H1 (cell line): ENCODE measurements at regions not wholly inside any gene's neighbourhood (a gene's known extent, or its start where the extent isn't known, plus 50 kb on each side); places are given as distances from the start of the nearest gene placed in this dataset.

ENCODE experiments used
- CTCF ChIA-PET: fragments of 300-600 bp; sonication (Branson Sonifier 250); formaldehyde crosslinking; loops from one replicate; lab custom pipeline; 2021; ENCODE audit not compliant: partially characterized antibody; lab: Charles Lee
- POLR2A ChIA-PET: fragments of 300-600 bp; sonication (Branson Sonifier 250); formaldehyde crosslinking; loops from one replicate; lab custom pipeline; 2021; ENCODE audit warnings: inconsistent platforms; ENCODE audit not compliant: partially characterized antibody; lab: Charles Lee
- DNase-seq, 2 experiments: peaks; one replicate each; pipeline versions ENCODE4 v3.0.0 to v3.0.0-alpha.2; 2010 to 2022; ENCODE audit warnings: low spot score in 2 of 2, low read depth in 1 of 2, mixed read lengths in 1 of 2
- FAIRE-seq: peaks from 2 replicates; lab custom pipeline; 2011; peaks lifted over from hg19 to GRCh38; lab: Jason Lieb, UNC
- H2AFZ ChIP-seq: 2 replicates; pipeline ENCODE4 v1.8.1; 2012; ENCODE audit warnings: low read length, inconsistent platforms
- H2AK5ac ChIP-seq: 2 replicates; pipeline ENCODE4 v1.6.1; 2013; ENCODE audit warnings: low read depth, low read length
- H2BK120ac ChIP-seq: replicated peaks from 2 replicates; pipeline ENCODE3; 2013; ENCODE audit warnings: low read depth, low read length, inconsistent platforms
- H2BK12ac ChIP-seq: 2 replicates; pipeline ENCODE4 v1.6.1; 2013; ENCODE audit warnings: low read depth, low read length
- H2BK15ac ChIP-seq: 2 replicates; pipeline ENCODE4 v1.6.1; 2013; ENCODE audit warnings: low read length
- H2BK20ac ChIP-seq: 2 replicates; pipeline ENCODE4 v1.6.1; 2013; ENCODE audit warnings: low read length
- H2BK5ac ChIP-seq: 2 replicates; pipeline ENCODE4 v1.6.1; 2013; ENCODE audit warnings: low read depth, low read length
- H3K14ac ChIP-seq: 2 replicates; pipeline ENCODE4 v1.6.1; 2013; ENCODE audit warnings: inconsistent platforms; ENCODE audit not compliant: insufficient read length
- H3K18ac ChIP-seq: 2 replicates; pipeline ENCODE4 v1.6.1; 2013; ENCODE audit warnings: low read length; ENCODE audit errors: extremely low read depth
- H3K23ac ChIP-seq: 2 replicates; pipeline ENCODE4 v1.6.1; 2013; ENCODE audit warnings: inconsistent platforms; ENCODE audit not compliant: insufficient read length
- H3K23me2 ChIP-seq: 2 replicates; pipeline ENCODE4 v1.6.1; 2013; ENCODE audit warnings: low read depth, low read length
- H3K27ac ChIP-seq: 2 replicates; pipeline ENCODE4 v1.6.1; 2011; ENCODE audit warnings: low read depth, low read length, inconsistent platforms
- H3K27me3 ChIP-seq, 4 experiments: replicated peaks in 1 of 4; 1 replicate in 1 of 4; 2 replicates in 3 of 4; pipeline versions ENCODE4 v1.6.1 to v1.8.1; 2011 to 2013; ENCODE audit warnings: low read length in 3 of 4, mild to moderate bottlenecking in 3 of 4, inconsistent platforms in 2 of 4, mixed read lengths in 2 of 4, moderate library complexity in 1 of 4; ENCODE audit not compliant: control insufficient read depth in 3 of 4, insufficient read depth in 3 of 4; ENCODE audit errors: extremely low read depth in 1 of 4
- H3K36me3 ChIP-seq, 4 experiments: 2 replicates each; pipeline versions ENCODE4 v1.6.1 to v1.8.1; 2011 to 2013; ENCODE audit warnings: mild to moderate bottlenecking in 4 of 4, low read length in 3 of 4, moderate library complexity in 2 of 4, control low read depth in 1 of 4, inconsistent platforms in 1 of 4; ENCODE audit not compliant: insufficient read depth in 4 of 4, control insufficient read depth in 2 of 4
- H3K4ac ChIP-seq: replicated peaks from 2 replicates; pipeline ENCODE3; 2013; ENCODE audit warnings: low read length, low read depth, mixed read lengths, inconsistent platforms; ENCODE audit not compliant: insufficient read length
- H3K4me1 ChIP-seq, 4 experiments: replicated peaks in 1 of 4; 1 replicate in 1 of 4; 2 replicates in 3 of 4; pipeline versions ENCODE4 v1.6.1 to v1.8.1; 2011 to 2013; ENCODE audit warnings: low read length in 3 of 4, inconsistent platforms in 2 of 4, mixed read lengths in 1 of 4; ENCODE audit not compliant: insufficient read depth in 4 of 4, control insufficient read depth in 3 of 4
- H3K4me2 ChIP-seq, 2 experiments: 2 replicates each; pipeline versions ENCODE4 v1.6.1 to v1.8.1; 2011 to 2013; ENCODE audit warnings: low read depth in 2 of 2, low read length in 2 of 2, control low read depth in 1 of 2, inconsistent platforms in 1 of 2, mild to moderate bottlenecking in 1 of 2; ENCODE audit not compliant: insufficient read depth in 1 of 2
- H3K4me3 ChIP-seq, 4 experiments: fragments of 200-600, 300-600 bp in 1 of 4; sonication (generic), shearing (Covaris generic), sonication (Bioruptor Twin) in 1 of 4; 2 replicates each; pipeline versions ENCODE4 v1.5.1 to v1.8.1; 2011 to 2016; ENCODE audit warnings: low read length in 4 of 4, low read depth in 3 of 4, control low read depth in 2 of 4, inconsistent platforms in 2 of 4, mild to moderate bottlenecking in 2 of 4, mixed read lengths in 1 of 4, moderate library complexity in 1 of 4; ENCODE audit not compliant: insufficient read depth in 2 of 4; ENCODE audit errors: extremely low read depth in 1 of 4
- H3K56ac ChIP-seq: replicated peaks from 2 replicates; pipeline ENCODE3; 2013; ENCODE audit warnings: low read depth, mild to moderate bottlenecking, mixed read lengths, low read length, inconsistent platforms; ENCODE audit not compliant: insufficient read length
- H3K79me1 ChIP-seq: 2 replicates; pipeline ENCODE4 v1.6.1; 2013; ENCODE audit warnings: low read depth, low read length, control low read depth
- H3K79me2 ChIP-seq, 2 experiments: 2 replicates each; pipeline versions ENCODE4 v1.6.1 to v1.8.1; 2012 to 2013; ENCODE audit warnings: low read length in 2 of 2, mild to moderate bottlenecking in 2 of 2, inconsistent platforms in 1 of 2; ENCODE audit not compliant: insufficient read depth in 2 of 2, control insufficient read depth in 1 of 2
- H3K9ac ChIP-seq, 4 experiments: replicated peaks in 1 of 4; 1 replicate in 1 of 4; 2 replicates in 3 of 4; pipeline versions ENCODE4 v1.6.1 to v1.8.1; 2011 to 2013; ENCODE audit warnings: low read depth in 3 of 4, low read length in 3 of 4, control low read depth in 2 of 4, mild to moderate bottlenecking in 2 of 4, moderate library complexity in 2 of 4, inconsistent platforms in 1 of 4; ENCODE audit errors: extremely low read depth in 1 of 4
- H3K9me3 ChIP-seq, 2 experiments: 2 replicates each; pipeline versions ENCODE4 v1.6.1 to v1.8.1; 2012 to 2013; ENCODE audit warnings: mild to moderate bottlenecking in 2 of 2, moderate library complexity in 2 of 2, control low read depth in 1 of 2, inconsistent platforms in 1 of 2, low read depth in 1 of 2, low read length in 1 of 2, mixed read lengths in 1 of 2; ENCODE audit not compliant: insufficient read depth in 2 of 2
- H4K20me1 ChIP-seq, 2 experiments: replicated peaks in 1 of 2; 2 replicates each; pipeline versions ENCODE3 to v1.8.1; 2011 to 2013; ENCODE audit warnings: inconsistent platforms in 2 of 2, low read length in 2 of 2, mild to moderate bottlenecking in 1 of 2; ENCODE audit not compliant: insufficient read depth in 2 of 2, control insufficient read depth in 1 of 2
- H4K5ac ChIP-seq: 2 replicates; pipeline ENCODE4 v1.6.1; 2013; ENCODE audit warnings: low read length, low read depth, mixed read lengths, inconsistent platforms; ENCODE audit not compliant: insufficient read length
- H4K8ac ChIP-seq: 2 replicates; pipeline ENCODE4 v1.8.0; 2013; ENCODE audit warnings: mild to moderate bottlenecking, moderate library complexity, low read length, inconsistent platforms; ENCODE audit not compliant: insufficient read depth; ENCODE audit errors: extremely low read depth
- H4K91ac ChIP-seq: replicated peaks from 2 replicates; pipeline ENCODE3; 2013; ENCODE audit warnings: low read length, mixed read lengths, inconsistent platforms; ENCODE audit not compliant: insufficient read length
- BACH1 ChIP-seq: IDR thresholded peaks from 2 replicates; pipeline ENCODE4 v1.6.1; 2012; ENCODE audit warnings: low read length, improper control_type of control experiment
- BRCA1 ChIP-seq: IDR thresholded peaks from 2 replicates; pipeline ENCODE4 v1.6.1; 2012; ENCODE audit warnings: low read depth, low read length, improper control_type of control experiment
- CHD1 ChIP-seq: IDR thresholded peaks from 2 replicates; pipeline ENCODE4 v1.6.1; 2012; ENCODE audit warnings: low read depth, low read length, improper control_type of control experiment
- CREB1 ChIP-seq: IDR thresholded peaks from 2 replicates; pipeline ENCODE4 v1.6.1; 2012; ENCODE audit warnings: inconsistent platforms
- CTCF ChIP-seq, 3 experiments: IDR thresholded peaks; 1 replicate in 2 of 3; 2 replicates in 1 of 3; pipeline versions ENCODE4 v1.5.1 to v1.6.1; 2011; ENCODE audit warnings: low read length in 3 of 3, mild to moderate bottlenecking in 3 of 3, inconsistent platforms in 2 of 3, low read depth in 1 of 3, moderate library complexity in 1 of 3; ENCODE audit not compliant: insufficient read depth in 1 of 3; ENCODE audit errors: control extremely low read depth in 1 of 3
- JUND ChIP-seq: IDR thresholded peaks from 2 replicates; pipeline ENCODE4 v1.6.1; 2011; ENCODE audit warnings: mild to moderate bottlenecking, improper control_type of control experiment, low read length
- MAFK ChIP-seq: IDR thresholded peaks from 2 replicates; pipeline ENCODE4 v1.6.1; 2012; ENCODE audit warnings: low read depth, mild to moderate bottlenecking, improper control_type of control experiment, low read length
- NANOG ChIP-seq: IDR thresholded peaks from 2 replicates; pipeline ENCODE4 v1.6.1; 2011; ENCODE audit warnings: low read length, low read depth, mild to moderate bottlenecking, inconsistent platforms; ENCODE audit not compliant: insufficient read depth, poor library complexity, severe bottlenecking
- NRF1 ChIP-seq: IDR thresholded peaks from 2 replicates; pipeline ENCODE4 v1.6.1; 2011; ENCODE audit warnings: mild to moderate bottlenecking, low read depth, low read length, improper control_type of control experiment
- SP2 ChIP-seq: IDR thresholded peaks from 2 replicates; pipeline ENCODE4 v1.6.1; 2012; ENCODE audit warnings: mild to moderate bottlenecking, low read length, inconsistent platforms
- SP4 ChIP-seq: IDR thresholded peaks from 2 replicates; pipeline ENCODE4 v1.6.1; 2012; ENCODE audit warnings: low read length, inconsistent platforms
- TEAD4 ChIP-seq: IDR thresholded peaks from 2 replicates; pipeline ENCODE4 v1.6.1; 2012; ENCODE audit warnings: low read depth, low read length, inconsistent platforms, mixed read lengths
- WGBS, 2 experiments: shearing (Covaris generic) in 1 of 2; methylation state at CpG; one replicate each; pipeline versions ENCODE4 v1.1.6 to v1.1.7; 2013 to 2015; ENCODE audit warnings: low lambda C conversion rate in 2 of 2, mixed read lengths in 2 of 2, inconsistent platforms in 1 of 2, low coverage in 1 of 2, missing lambda C conversion rate in 1 of 2; ENCODE audit not compliant: insufficient replicate concordance in 2 of 2, insufficient coverage in 1 of 2, insufficient read length in 1 of 2; ENCODE audit errors: extremely low coverage in 1 of 2, missing lambda C conversion rate in 1 of 2; 5-methylcytosine and 5-hydroxymethylcytosine counted together

GRCh38 chr14:39665075-39665475, 232.8 kb upstream of the FBXO33 start:
- Histone ChIP-seq H3K4me1 (no peaks in the 10 kb centered on the region), H3K9me3 (no peaks in the 10 kb centered on the region), H3K9ac (no peak overlapping the region), H3K56ac (no peak overlapping the region), H2BK15ac (no peak overlapping the region), H3K4ac (no peak overlapping the region), H2AFZ (no peak overlapping the region), H2AK5ac (no peak overlapping the region), H3K4me3 (no peak overlapping the region), H4K20me1 (no peaks in the 10 kb centered on the region), H3K23me2 (no peaks in the 10 kb centered on the region), H3K23ac (no peak overlapping the region), H3K14ac (no peak overlapping the region), H3K36me3 (no peaks in the 10 kb centered on the region), H3K18ac (no peak overlapping the region), H4K5ac (no peak overlapping the region), H3K79me1 (no peaks in the 10 kb centered on the region), H4K8ac (no peak overlapping the region), H2BK120ac (no peak overlapping the region), H3K79me2 (no peaks in the 10 kb centered on the region), H2BK12ac (no peak overlapping the region), H2BK5ac (no peak overlapping the region), H2BK20ac (no peak overlapping the region), H3K27ac (no peak overlapping the region), H3K27me3 (no peaks in the 10 kb centered on the region), H4K91ac (no peak overlapping the region), H3K4me2 (no peak overlapping the region)
- no peak for DNase-seq
- CTCF ChIA-PET, result interaction anchor here (1.4 kb wide), 1 partner anchor 9 kb away, joined by 5 read pairs; no protein-coding TSS in a partner anchor
- FAIRE-seq, result no peak
- TF ChIP-seq SP4, result no peak
- TF ChIP-seq MAFK, result no peak
- TF ChIP-seq CTCF (IDR thresholded peaks at IDR 0.05; ENCODE audit: control extremely low read depth in 1 of 3, insufficient read depth in 1 of 3, low read depth in 1 of 3, low read length in 3 of 3), result no peak
- no peak for TF ChIP-seq BACH1
- TF ChIP-seq TEAD4, result no peak
- TF ChIP-seq CREB1, result no peak
- no peak for TF ChIP-seq SP2
- TF ChIP-seq NANOG, result no peak
- TF ChIP-seq NRF1, result no peak
- TF ChIP-seq BRCA1, result no peak
- TF ChIP-seq JUND, result no peak
- no peak for TF ChIP-seq CHD1
- 80% methylated on average over 1 of the region's 1 CpG; no CpG with 5 or more reads in 1 of the 2 experiments for WGBS, 2 experiments
- POLR2A ChIA-PET, result no interaction called here
